MM.1S (cell line): ENCODE measurements at regions not wholly inside any gene's neighbourhood (a gene's known extent, or its start where the extent isn't known, plus 50 kb on each side); places are given as distances from the start of the nearest gene placed in this dataset.

ENCODE experiments used
- CTCF ChIP-seq: fragments of 300-600 bp; sonication (generic); IDR thresholded peaks from 2 replicates; pipeline ENCODE4 v1.5.1; 2016; ENCODE audit warnings: antibody characterized with exemption, low read length, mixed read lengths
- EZH2 ChIP-seq: fragments of 300-600 bp; sonication (generic); optimal IDR thresholded peaks from 2 replicates; pipeline ENCODE3; 2017; ENCODE audit warnings: low read depth, mild to moderate bottlenecking, antibody characterized with exemption, low read length, mixed read lengths

DNA sequence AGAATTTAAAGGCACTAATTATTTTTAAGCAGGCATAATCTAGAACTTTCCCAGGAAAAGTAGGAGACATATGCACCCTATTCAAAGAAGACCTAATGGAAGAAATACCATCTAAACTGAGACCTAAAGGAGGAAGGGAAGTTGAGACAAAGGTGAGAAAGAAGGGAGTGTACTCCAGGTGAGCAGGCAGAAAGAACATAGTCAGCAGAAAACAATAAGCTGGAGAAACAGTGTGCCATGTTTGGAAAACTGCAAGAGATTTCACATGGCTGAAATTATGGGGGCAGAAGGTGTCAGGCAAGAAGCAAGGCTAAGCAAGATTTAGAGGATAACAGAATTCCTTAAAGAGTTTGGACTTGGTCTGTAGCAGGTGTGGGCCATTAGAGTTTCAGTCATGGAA lies 167.0 kb upstream of the USP25 start:
- TF ChIP-seq CTCF (no peak), EZH2 (no peak)
